ENCODE measurements at regions not wholly inside any gene's neighbourhood (a gene's known extent, or its start where the extent isn't known, plus 50 kb on each side); places are given as distances from the start of the nearest gene placed in this dataset.

GRCh38 chr1:221979444-221980032 lies 237.6 kb upstream of the DUSP10 start:
- no peak for TF ChIP-seq POLR2A (IDR thresholded peaks at IDR 0.05)
- no peak for TF ChIP-seq CTCF (IDR thresholded peaks at IDR 0.05)

All from uterus (tissue), 2 donors.